H1 (cell line): ENCODE measurements at regions not wholly inside any gene's neighbourhood (a gene's known extent, or its start where the extent isn't known, plus 50 kb on each side); places are given as distances from the start of the nearest gene placed in this dataset.

Experiments used
- CHD2 ChIP-seq: IDR thresholded peaks from 2 replicates; pipeline ENCODE4 v1.6.1; 2012; ENCODE audit warnings: low read length, improper control_type of control experiment
- EZH2 ChIP-seq: fragments of 200-600 bp; sonication (generic); IDR thresholded peaks from 2 replicates; pipeline ENCODE4 v1.7.1; 2012; ENCODE audit warnings: low read depth, mild to moderate bottlenecking, moderate library complexity, low read length, inconsistent platforms; ENCODE audit not compliant: severe bottlenecking
- SRF ChIP-seq: IDR thresholded peaks from 2 replicates; pipeline ENCODE4 v1.6.1; 2011; ENCODE audit warnings: mild to moderate bottlenecking, low read depth, low read length, moderate library complexity
- TEAD4 ChIP-seq: IDR thresholded peaks from 2 replicates; pipeline ENCODE4 v1.6.1; 2012; ENCODE audit warnings: low read depth, low read length, inconsistent platforms, mixed read lengths
- TF ChIP-seq, protein P1 (sequence below), 3 experiments: IDR thresholded peaks; 1 replicate in 2 of 3; 2 replicates in 1 of 3; pipeline versions ENCODE4 v1.5.1 to v1.6.1; 2011; ENCODE audit warnings: low read length in 3 of 3, mild to moderate bottlenecking in 3 of 3, inconsistent platforms in 2 of 3, low read depth in 1 of 3, moderate library complexity in 1 of 3; ENCODE audit not compliant: insufficient read depth in 1 of 3; ENCODE audit errors: control extremely low read depth in 1 of 3
- TF ChIP-seq, protein P2 (sequence below): IDR thresholded peaks from 2 replicates; pipeline ENCODE4 v1.6.1; 2012; ENCODE audit warnings: inconsistent platforms

DNA sequence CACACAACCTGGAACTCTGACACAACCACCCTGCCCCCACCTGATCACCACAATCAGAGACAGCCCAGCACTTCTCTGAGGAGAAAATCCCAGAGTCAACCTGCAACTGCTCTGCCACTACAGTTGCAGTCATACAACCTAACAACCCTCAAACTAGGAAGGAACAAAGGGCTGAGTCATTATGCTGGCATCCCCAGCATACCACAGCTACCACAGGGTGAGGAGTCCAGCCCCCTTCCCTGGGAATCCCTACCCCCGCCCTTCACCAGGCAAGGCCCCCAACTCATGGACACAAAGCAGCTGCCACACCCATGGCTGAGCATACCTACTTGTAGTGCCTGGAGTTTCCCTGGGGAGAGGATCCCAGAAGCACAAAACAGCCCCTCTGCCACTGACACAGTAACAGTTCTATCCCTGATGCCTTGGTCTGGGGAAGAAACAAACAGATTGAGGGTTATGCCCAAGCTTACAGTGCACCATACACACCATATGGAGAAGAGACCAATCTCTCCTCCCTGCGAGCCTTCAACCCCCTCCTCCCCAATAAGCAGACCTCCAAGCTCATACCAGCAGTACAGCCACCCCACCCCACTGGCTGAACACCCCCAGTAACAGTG is 68.5 kb upstream of the C11orf58 start:
- TF ChIP-seq, protein P1, sequence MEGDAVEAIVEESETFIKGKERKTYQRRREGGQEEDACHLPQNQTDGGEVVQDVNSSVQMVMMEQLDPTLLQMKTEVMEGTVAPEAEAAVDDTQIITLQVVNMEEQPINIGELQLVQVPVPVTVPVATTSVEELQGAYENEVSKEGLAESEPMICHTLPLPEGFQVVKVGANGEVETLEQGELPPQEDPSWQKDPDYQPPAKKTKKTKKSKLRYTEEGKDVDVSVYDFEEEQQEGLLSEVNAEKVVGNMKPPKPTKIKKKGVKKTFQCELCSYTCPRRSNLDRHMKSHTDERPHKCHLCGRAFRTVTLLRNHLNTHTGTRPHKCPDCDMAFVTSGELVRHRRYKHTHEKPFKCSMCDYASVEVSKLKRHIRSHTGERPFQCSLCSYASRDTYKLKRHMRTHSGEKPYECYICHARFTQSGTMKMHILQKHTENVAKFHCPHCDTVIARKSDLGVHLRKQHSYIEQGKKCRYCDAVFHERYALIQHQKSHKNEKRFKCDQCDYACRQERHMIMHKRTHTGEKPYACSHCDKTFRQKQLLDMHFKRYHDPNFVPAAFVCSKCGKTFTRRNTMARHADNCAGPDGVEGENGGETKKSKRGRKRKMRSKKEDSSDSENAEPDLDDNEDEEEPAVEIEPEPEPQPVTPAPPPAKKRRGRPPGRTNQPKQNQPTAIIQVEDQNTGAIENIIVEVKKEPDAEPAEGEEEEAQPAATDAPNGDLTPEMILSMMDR (IDR thresholded peaks at IDR 0.05; ENCODE audit: control extremely low read depth in 1 of 3, insufficient read depth in 1 of 3, low read depth in 1 of 3, low read length in 3 of 3) = no peak
- no peak for TF ChIP-seq SRF
- no peak for TF ChIP-seq EZH2
- TF ChIP-seq CHD2 = no peak
- peak; percentile 77 for TF ChIP-seq TEAD4
- TF ChIP-seq, protein P2, sequence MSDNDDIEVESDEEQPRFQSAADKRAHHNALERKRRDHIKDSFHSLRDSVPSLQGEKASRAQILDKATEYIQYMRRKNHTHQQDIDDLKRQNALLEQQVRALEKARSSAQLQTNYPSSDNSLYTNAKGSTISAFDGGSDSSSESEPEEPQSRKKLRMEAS = peak; percentile 15; the same call in 1 of the 2 replicates
